Thyroid gland (tissue), 4 donors: ENCODE measurements at regions not wholly inside any gene's neighbourhood (a gene's known extent, or its start where the extent isn't known, plus 50 kb on each side); places are given as distances from the start of the nearest gene placed in this dataset.

Source experiments
- POLR2A ChIP-seq, 2 donors: fragments of 450-650 bp; IDR thresholded peaks; one replicate each; pipeline ENCODE4 v1.6.1; 2017; ENCODE audit warnings: antibody characterized with exemption in 2 of 2, mild to moderate bottlenecking in 2 of 2, moderate library complexity in 1 of 2
- TF ChIP-seq, protein P1 (sequence below), 6 experiments: fragments of 200-600 bp in 3 of 6; fragments of 450-650 bp in 3 of 6; sonication (generic) in 3 of 6; IDR thresholded peaks; one replicate each; pipeline ENCODE4 v1.5.1; 2016 to 2019; ENCODE audit warnings: antibody characterized with exemption in 6 of 6, mild to moderate bottlenecking in 2 of 6, inconsistent platforms in 1 of 6, moderate library complexity in 1 of 6

DNA sequence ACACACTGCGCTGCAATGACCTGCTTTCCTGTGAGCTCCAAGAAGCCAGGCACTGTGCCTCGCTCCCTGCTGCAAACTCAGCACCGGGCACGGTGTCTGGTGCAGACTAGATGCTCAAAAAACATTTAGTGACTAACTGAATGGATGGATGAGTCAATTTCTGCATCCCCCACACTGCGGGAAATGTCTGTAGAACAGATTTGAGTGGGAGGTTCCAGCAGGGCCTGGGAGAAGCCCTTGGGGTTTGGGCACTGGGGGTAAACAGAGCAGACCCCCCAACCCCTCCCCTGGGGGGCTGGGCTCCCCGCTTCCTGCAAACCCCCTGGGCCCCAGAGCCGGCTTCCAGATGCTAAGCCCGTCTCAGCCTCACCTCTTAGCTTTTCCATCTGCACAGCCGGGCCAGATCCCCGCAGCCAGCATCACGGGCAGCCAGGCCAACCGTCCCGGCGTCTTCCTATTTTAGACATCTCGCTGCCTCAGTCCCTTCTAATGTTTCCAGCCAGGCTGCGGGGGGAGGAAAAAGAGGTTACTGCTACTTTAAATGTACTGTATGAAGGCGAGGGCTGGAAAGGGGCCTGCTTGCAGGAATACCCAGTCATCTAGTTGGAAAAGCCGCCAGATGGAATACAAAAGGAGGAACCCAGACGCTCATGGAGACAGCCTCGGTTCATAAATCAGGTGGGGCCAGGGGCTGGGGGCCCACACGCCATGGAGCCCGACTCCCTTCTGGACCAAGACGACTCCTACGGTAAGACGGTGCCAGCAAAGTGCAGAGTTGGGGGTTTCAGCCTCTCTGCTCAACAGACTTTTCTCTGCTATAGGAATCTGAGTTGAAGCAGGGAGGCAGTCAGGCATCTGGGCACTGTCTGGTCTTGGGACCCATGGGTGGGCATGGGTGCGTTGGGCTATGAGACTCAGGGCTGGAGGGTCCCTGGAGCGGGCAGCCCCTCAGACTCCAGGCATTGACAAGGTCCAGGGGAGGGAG is 67.1 kb upstream of the GGTA1 start:
- TF ChIP-seq POLR2A (IDR thresholded peaks at IDR 0.05) = no peak
- TF ChIP-seq, protein P1, sequence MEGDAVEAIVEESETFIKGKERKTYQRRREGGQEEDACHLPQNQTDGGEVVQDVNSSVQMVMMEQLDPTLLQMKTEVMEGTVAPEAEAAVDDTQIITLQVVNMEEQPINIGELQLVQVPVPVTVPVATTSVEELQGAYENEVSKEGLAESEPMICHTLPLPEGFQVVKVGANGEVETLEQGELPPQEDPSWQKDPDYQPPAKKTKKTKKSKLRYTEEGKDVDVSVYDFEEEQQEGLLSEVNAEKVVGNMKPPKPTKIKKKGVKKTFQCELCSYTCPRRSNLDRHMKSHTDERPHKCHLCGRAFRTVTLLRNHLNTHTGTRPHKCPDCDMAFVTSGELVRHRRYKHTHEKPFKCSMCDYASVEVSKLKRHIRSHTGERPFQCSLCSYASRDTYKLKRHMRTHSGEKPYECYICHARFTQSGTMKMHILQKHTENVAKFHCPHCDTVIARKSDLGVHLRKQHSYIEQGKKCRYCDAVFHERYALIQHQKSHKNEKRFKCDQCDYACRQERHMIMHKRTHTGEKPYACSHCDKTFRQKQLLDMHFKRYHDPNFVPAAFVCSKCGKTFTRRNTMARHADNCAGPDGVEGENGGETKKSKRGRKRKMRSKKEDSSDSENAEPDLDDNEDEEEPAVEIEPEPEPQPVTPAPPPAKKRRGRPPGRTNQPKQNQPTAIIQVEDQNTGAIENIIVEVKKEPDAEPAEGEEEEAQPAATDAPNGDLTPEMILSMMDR (IDR thresholded peaks at IDR 0.05) = no peak
